ENCODE measurements at regions not wholly inside any gene's neighbourhood (a gene's known extent, or its start where the extent isn't known, plus 50 kb on each side); places are given as distances from the start of the nearest gene placed in this dataset.

GRCh38 chr11:64466115-64466718, 89.5 kb upstream of the SLC22A11 start:
- H4K8ac ChIP-seq (ENCODE audit: low read depth in 2 of 2, low read length in 2 of 2) = no peak overlapping the region
- no peak overlapping the region for H3K4ac ChIP-seq (ENCODE audit: low read depth, low read length)
- no peak overlapping the region for H3K4me2 ChIP-seq (ENCODE audit: low read depth, low read length)
- intact Hi-C loops (cut with micrococcal nuclease) (no loop called here), dilution Hi-C loops (cut with HindIII; ENCODE audit: low sequenced_read_pairs, unreplicated experiment) (no loop called here), in situ Hi-C loops (cut with MboI; ENCODE audit: low sequenced_read_pairs) (no loop called here)
- POLR2A ChIA-PET (ENCODE audit: unreplicated experiment) = no interaction called here
- H3K79me1 ChIP-seq (ENCODE audit: low read depth in 1 of 2, low read length in 2 of 2) = no peaks in the 10 kb centered on the region
- H3K36me3 ChIP-seq (ENCODE audit: control insufficient read depth, insufficient read depth, low read length) = no peaks in the 10 kb centered on the region
- WGBS, 2 experiments (ENCODE audit: extremely low coverage in 2 of 2, insufficient read length in 1 of 2) = 73% methylated on average over 3 of the region's 7 CpGs; no CpG with 5 or more reads in 1 of the 2 experiments
- no peak overlapping the region for H3K23ac ChIP-seq (ENCODE audit: low read depth, low read length)
- CTCF ChIA-PET = interaction anchor here (0.6 to 1.2 kb wide), 4 partner anchors 17 to 63 kb away, joined by 3 to 5 read pairs (median 3); no protein-coding TSS in a partner anchor
- TF ChIP-seq BHLHE40 (IDR thresholded peaks at IDR 0.05; ENCODE audit: low read depth, low read length) (no peak), SMC3 (IDR thresholded peaks at IDR 0.05; ENCODE audit: low read depth, low read length) (no peak)
- H3K27ac ChIP-seq (ENCODE audit: insufficient read depth, low read length) = no peak overlapping the region
- peaks cover 2% of the 10 kb centered on the region; the same call in 1 of the 2 replicates for H3K9me3 ChIP-seq (ENCODE audit: control insufficient read depth, insufficient read depth, low read length)
- peaks cover 21% of the 10 kb centered on the region for H3K27me3 ChIP-seq (ENCODE audit: control insufficient read depth, insufficient read depth, low read length)
- no peaks in the 10 kb centered on the region for H3K9me1 ChIP-seq (ENCODE audit: insufficient read depth, low read length)
- H4K20me1 ChIP-seq (ENCODE audit: insufficient read depth, low read length) = no peaks in the 10 kb centered on the region
- H3K56ac ChIP-seq (ENCODE audit: extremely low read depth, insufficient read depth, low read length) = no peak overlapping the region
- no peak overlapping the region for H2AFZ ChIP-seq (replicated peaks; ENCODE audit: low read length, poor library complexity)
- DNase-seq (no peak), ATAC-seq (ENCODE audit: low read depth) (no peak)
- no peak overlapping the region for H4K91ac ChIP-seq (ENCODE audit: insufficient read depth, low read depth, low read length)
- no peak overlapping the region for H3K18ac ChIP-seq (ENCODE audit: low read depth, low read length)
- H2AK5ac ChIP-seq (ENCODE audit: low read depth, low read length) = no peak overlapping the region
- no peaks in the 10 kb centered on the region for H3K4me1 ChIP-seq (ENCODE audit: control insufficient read depth, insufficient read depth, low read length)
- H3K9ac ChIP-seq (ENCODE audit: low read depth, low read length) = no peak overlapping the region
- no peak overlapping the region for H3K14ac ChIP-seq (replicated peaks; ENCODE audit: low read depth, low read length)
- H2BK15ac ChIP-seq (ENCODE audit: low read depth, low read length) = no peak overlapping the region
- no peak overlapping the region for H2AK9ac ChIP-seq (replicated peaks; ENCODE audit: low read depth, low read length, poor library complexity)
- BruUV-seq (replicated peaks) = no TSS peak
- H3K4me3 ChIP-seq (ENCODE audit: insufficient read depth, low read depth, low read length) = no peak overlapping the region
- H2BK20ac ChIP-seq (ENCODE audit: low read depth, low read length) = no peak overlapping the region
- H2BK5ac ChIP-seq (ENCODE audit: low read depth, low read length, poor library complexity, severe bottlenecking) = no peak overlapping the region
- H2BK120ac ChIP-seq (ENCODE audit: low read depth, low read length) = no peak overlapping the region
- H4K5ac ChIP-seq (ENCODE audit: low read depth, low read length) = no peak overlapping the region
